GM21717 (cell line): ENCODE measurements at regions not wholly inside any gene's neighbourhood (a gene's known extent, or its start where the extent isn't known, plus 50 kb on each side); places are given as distances from the start of the nearest gene placed in this dataset.

Source experiments
- ATAC-seq: cut with Tn5 transposase; IDR thresholded peaks from one replicate; pipeline ENCODE4 v1.9.1; 2021; ENCODE audit warnings: mild to moderate bottlenecking, moderate library complexity; ENCODE audit not compliant: unreplicated experiment

DNA sequence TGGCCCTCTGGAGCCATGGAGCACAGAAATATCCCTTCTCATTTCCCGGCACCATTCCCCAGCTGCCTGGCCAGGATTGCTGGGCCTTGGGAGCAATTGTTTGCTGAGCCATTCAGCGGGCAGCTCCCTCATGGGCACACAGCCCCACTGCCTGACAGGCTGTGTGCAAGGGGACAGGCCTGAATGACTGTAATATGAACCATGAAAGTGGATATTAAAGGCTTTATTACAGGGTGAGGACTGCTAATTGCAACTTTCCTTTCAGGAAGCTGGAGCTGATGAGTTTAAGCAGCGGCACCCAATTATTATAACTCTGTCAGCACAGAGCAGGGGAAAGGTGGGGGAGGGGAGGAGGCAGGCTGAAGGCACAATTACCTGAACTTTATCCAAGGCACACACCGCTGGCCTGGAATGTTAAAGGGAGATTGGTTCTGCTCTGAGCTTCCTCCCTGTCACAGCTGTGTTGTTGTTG, 159.8 kb upstream of the SDK2 start:
- ATAC-seq = no peak

- no peak for ATAC-seq
Measured at GRCh38 chr17:73806768-73807167, 162.5 kb upstream of the SDK2 start.

DNA sequence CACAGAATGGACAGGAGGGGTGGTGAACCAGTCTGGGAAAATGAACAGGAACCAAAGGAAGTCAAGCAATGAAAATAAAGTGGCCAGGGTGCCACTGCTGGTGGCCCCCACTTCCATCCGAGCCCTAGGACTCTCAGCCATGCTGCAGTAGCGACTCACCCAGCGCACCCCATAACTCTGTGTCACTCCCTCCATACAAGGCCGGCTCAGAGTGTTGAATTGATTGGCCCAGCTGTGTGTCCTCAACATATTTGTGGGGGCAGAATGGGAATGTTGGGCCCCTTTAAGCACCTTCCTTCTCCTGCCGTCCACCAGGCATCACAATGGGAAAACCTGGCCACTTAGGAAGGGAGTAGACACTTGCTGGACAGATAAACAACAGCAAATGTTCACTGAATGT, 169.0 kb upstream of the SDK2 start:
- ATAC-seq = no peak

DNA sequence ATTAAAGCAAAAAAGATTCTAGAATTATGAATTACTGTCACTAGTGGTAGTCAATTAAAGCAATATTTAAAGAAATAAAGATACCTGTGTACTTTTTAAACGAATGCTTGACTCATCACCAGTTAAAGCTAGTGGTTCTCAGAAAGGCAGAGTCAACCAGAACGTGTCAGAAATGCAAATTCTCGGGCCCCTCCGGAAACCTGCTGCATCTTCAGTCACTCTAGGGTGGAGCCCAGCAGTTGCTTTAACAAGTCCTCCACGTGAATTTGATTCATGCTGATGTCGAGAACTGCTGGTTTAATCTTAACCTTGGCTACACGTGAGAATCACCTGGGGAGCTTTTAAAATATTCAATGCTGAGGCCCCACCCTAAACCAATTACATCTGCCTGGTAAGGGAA, 169.8 kb upstream of the SDK2 start:
- ATAC-seq = no peak

GRCh38 chr17:73815474-73815873, 171.2 kb upstream of the SDK2 start:
- no peak for ATAC-seq

DNA sequence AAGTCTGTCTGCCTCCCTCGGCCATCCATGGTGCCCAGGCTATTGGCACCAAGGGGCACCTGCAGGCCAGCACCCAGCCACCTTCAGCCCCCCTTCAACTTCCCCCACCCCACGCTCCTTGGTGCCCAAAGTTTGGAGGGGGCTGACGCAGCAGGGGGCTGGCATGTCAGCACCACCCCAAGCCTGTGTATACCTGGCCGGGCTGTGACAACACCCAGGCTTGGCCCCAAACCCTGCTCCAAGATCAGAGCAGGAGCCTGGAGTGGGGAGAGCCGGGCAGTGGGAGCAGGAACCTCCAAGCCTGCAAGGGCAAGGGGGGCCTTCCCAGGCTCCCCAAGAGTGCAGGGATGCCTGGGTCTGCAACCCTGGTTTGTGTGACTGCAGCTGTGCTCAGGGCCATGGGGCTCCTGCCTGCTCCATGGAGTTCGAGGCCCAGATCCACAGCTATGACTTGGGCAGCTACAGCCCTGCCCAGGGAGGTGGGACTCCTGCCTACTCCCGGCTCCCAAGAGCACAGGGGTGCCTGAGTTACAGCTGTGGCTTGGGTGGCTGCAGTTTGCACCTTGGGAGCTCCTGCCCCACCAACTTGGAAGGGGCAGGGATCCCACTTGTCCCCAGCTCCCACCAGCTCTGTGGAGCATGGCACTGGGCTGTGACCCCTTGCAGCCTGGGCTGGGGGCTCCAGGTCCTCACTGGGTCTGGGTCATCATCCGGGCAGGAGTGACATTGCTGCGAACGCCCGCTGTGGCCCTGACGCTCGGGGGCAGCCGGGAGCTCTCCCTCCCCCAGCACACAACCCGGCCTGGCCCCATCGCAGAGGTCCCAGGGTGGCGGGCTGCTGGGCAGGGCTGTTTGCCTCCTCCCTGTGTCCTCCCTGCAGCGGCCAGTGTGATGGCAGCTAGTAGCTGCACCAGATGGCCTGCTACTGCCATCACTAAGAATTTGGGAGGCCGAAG, 175.5 kb upstream of the SDK2 start:
- ATAC-seq = no peak

DNA sequence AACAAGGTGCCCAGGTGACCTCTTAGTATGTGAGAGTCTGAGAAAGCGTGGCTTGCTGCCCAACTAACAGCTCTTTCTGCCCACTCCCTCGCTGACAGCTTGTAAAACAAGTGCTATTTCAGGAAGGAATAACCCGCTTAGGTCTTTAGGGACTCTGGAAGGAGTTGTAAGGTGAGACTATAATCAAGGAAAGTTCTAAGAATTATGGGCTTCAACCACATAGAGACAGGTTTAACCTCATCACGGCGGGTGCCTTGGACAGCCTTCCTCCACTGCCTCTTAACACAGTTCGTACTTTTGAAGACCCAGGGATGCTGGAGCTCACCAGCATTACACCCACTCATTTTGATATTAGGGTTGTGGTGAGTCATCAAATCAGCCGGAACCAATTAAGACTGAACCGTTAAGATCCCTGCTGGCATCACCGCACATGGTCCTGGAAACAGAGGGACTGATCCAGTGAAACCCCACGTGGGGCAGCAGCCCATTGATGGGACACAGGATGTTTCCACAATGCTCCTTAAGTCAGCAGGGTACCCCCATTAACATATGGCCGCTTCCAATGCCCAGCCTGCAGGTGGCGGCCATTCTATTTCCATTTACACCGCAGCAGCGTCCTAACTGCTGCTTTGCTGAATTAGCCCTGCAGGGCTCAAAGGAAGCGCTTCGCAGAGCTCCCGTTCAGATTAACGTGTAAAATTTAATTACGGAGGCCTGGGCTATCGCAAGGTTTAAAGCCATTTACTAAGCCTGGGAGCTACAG, 176.6 kb upstream of the SDK2 start:
- ATAC-seq = no peak

GRCh38 chr17:73821665-73822064, 177.4 kb upstream of the SDK2 start:
- no peak for ATAC-seq

- ATAC-seq = no peak
Measured at GRCh38 chr17:73822371-73822770, 178.1 kb upstream of the SDK2 start.

- ATAC-seq = no peak
Measured at GRCh38 chr17:73823684-73824083, 179.4 kb upstream of the SDK2 start.

- ATAC-seq = no peak
Measured at GRCh38 chr17:73824321-73824720, 180.1 kb upstream of the SDK2 start.

DNA sequence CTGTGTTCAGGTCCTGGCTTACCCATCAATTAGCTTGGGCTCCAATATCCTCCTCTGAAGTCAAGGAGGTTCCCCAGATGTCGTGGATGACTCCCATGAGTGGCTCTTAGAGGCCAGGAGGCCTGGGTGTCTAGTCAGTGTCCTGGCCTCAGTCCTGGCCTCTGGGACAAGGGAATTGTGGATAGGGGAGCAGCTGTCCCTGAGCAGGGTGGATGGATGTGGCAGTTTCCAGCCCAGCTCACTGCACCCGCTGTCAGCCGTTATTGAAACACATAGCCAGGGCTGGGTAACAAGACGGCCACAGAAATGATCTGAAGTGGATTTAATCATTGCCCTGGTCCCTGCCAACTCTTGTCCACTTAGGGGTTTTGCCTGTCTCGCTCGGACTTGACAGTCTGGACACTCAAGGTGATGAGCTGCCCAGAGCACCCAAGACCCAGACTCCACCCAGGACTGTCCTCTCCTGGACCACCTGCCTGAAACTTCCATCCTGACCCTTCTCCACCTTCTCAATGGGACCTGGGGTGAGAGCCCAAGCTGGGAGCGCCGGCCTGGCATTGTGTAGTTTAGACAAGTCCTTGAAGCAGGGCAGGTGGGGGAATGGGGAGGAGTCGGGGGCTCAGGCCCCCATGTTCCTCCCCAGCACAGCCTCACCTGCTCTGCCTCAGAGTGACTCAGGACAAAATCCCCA, 182.1 kb upstream of the SDK2 start:
- no peak for ATAC-seq

- ATAC-seq = no peak
Measured at GRCh38 chr17:73826872-73827228, 182.6 kb upstream of the SDK2 start.

DNA sequence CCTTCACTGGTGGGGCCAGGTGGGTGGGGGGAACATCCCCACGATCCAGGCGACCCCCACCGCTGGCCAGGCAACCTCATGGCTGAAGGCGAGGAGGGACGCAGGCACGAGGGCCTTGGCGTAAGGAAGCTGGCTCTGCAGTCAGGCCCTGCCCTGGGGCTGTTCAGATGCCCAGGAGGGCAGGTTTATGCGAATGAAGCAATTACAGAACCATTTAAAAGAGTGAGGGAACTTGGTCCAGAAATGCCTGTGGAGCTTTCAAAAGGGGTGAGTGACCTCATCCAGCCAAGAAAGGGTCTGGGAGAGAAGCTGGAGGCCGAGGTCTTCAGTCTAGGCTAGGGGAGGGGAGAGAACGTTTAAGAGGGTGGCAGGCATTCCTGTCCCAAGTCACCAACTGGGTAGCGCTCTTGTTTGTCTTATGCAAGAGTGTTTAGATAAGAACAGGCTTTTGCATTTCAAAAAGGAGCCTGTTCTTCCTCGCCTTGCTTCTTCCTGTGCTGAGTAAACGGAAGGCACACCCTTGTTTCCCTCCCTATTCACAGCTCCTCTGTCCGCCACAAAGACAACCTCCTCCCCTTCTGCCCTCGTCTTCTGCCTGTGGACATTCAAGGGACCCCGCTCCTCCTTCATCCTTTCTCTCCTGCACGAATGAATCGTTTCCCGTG, 183.5 kb upstream of the SDK2 start:
- no peak for ATAC-seq

- ATAC-seq = no peak
Measured at GRCh38 chr17:73829676-73830280, 185.5 kb upstream of the SDK2 start.

DNA sequence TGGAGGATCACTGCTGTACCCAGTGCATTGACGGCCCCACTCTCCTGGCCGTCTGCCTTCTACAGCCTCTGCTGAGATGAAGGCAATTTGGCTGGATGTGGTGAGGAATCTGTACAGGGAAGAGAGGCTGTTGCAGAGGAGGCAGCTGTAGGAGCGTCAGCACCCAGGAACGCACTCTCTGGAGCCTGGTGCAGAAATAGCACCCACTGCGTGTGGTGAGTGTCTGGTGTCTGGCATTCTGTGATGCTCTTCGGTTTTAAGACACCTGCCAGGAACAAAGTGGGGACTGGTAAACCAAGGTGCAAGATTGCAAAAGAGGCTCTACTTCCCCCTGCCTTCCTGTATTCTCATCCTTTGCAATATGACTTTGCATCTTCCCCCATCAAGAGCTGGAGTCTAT, 187.5 kb upstream of the SDK2 start:
- ATAC-seq = no peak

DNA sequence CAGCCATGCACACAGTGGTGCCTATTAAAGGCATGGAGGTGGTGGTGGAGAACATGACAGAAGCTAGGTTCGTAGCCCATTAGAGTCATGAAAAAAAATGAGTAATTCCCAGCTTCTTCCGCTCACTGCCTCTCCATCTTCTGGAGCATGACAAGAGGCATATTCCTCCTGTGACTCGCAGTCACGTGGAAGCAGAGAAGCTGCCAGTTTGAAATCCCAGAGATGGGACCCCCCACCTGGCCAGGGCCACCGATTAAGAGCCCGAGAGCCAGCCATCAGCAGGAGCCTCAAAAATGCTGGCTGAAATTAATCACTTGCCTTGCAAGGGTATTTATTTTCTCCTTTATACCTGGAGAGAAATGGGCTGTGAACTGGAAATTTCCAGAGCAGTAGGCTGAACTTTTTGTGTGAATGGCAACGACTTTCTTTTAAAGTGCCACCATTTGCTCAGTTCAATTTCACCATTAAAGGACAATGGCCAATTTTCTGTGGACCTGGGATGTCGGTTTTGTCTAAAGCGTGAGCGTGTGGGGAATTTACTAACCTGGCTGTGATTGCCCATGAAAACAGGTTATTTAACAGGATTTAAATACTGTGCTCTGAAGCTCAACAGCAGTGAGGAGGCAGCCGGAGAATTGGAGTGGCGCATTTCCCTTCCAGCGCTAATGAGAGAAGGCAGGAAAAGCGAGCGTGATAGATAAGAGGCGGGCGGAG, 189.7 kb upstream of the SDK2 start:
- ATAC-seq = no peak

- ATAC-seq = no peak
Measured at GRCh38 chr17:73834684-73835343, 190.6 kb upstream of the SDK2 start.

- ATAC-seq = no peak
Measured at GRCh38 chr17:73835605-73836004, 191.4 kb upstream of the SDK2 start.
